NCI-H2227 treated with DMSO at 0.1 percent for 48 hours (cell line): ENCODE measurements at regions not wholly inside any gene's neighbourhood (a gene's known extent, or its start where the extent isn't known, plus 50 kb on each side); places are given as distances from the start of the nearest gene placed in this dataset.

Experiments
- DNase-seq: peaks from one replicate; lab custom pipeline; 2025; lab: John Stamatoyannopoulos, UW

GRCh38 chr2:145058457-145058856 lies 538.5 kb upstream of the ZEB2 start:
- no peak for DNase-seq

- no peak for DNase-seq
Observed at GRCh38 chr2:145055651-145056050, 535.7 kb upstream of the ZEB2 start.

- DNase-seq: no peak
Observed at GRCh38 chr2:145050134-145050533, 530.2 kb upstream of the ZEB2 start.

- no peak for DNase-seq
Observed at GRCh38 chr2:145049475-145049874, 529.6 kb upstream of the ZEB2 start.

- no peak for DNase-seq
Observed at GRCh38 chr2:145047554-145047953, 527.6 kb upstream of the ZEB2 start.

GRCh38 chr2:145044491-145044890 lies 524.6 kb upstream of the ZEB2 start:
- DNase-seq: no peak

- DNase-seq: no peak
Observed at GRCh38 chr2:145043399-145043834, 523.5 kb upstream of the ZEB2 start.

GRCh38 chr2:145041706-145042105 lies 521.8 kb upstream of the ZEB2 start:
- no peak for DNase-seq

- DNase-seq: no peak
Observed at GRCh38 chr2:145040433-145040832, 520.5 kb upstream of the ZEB2 start.

GRCh38 chr2:145038041-145038525 lies 518.2 kb upstream of the ZEB2 start:
- DNase-seq: no peak

GRCh38 chr2:145036421-145037011 lies 516.6 kb upstream of the ZEB2 start:
- DNase-seq: no peak

- DNase-seq: no peak
Observed at GRCh38 chr2:145034511-145034910, 514.6 kb upstream of the ZEB2 start.

- no peak for DNase-seq
Observed at GRCh38 chr2:145033438-145033837, 513.5 kb upstream of the ZEB2 start.

- DNase-seq: no peak
Observed at GRCh38 chr2:145032791-145033190, 512.9 kb upstream of the ZEB2 start.

- no peak for DNase-seq
Observed at GRCh38 chr2:145029873-145030272, 510.0 kb upstream of the ZEB2 start.

- DNase-seq: no peak
Observed at GRCh38 chr2:145029081-145029480, 509.2 kb upstream of the ZEB2 start.

GRCh38 chr2:145028101-145028920 lies 508.4 kb upstream of the ZEB2 start:
- peak; percentile 64 for DNase-seq

- no peak for DNase-seq
Observed at GRCh38 chr2:145026456-145027455, 506.8 kb upstream of the ZEB2 start.

GRCh38 chr2:145025382-145025781 lies 505.5 kb upstream of the ZEB2 start:
- no peak for DNase-seq

- DNase-seq: no peak
Observed at GRCh38 chr2:145023334-145023934, 503.5 kb upstream of the ZEB2 start.

GRCh38 chr2:145022666-145023333 lies 502.9 kb upstream of the ZEB2 start:
- no peak for DNase-seq
